Putamen (tissue), 1 donor: ENCODE measurements at regions not wholly inside any gene's neighbourhood (a gene's known extent, or its start where the extent isn't known, plus 50 kb on each side); places are given as distances from the start of the nearest gene placed in this dataset.

ENCODE experiments used
- DNase-seq: peaks from one replicate; pipeline ENCODE4 v3.0.0-alpha.2; 2016; ENCODE audit warnings: low spot score

GRCh38 chr15:68500363-68501258, 68.6 kb upstream of the ITGA11 start:
- no peak for DNase-seq

GRCh38 chr15:68501259-68501591, 69.3 kb upstream of the ITGA11 start:
- no peak for DNase-seq

GRCh38 chr15:68501616-68502015, 69.7 kb upstream of the ITGA11 start:
- no peak for DNase-seq

GRCh38 chr15:68502398-68502901, 70.5 kb upstream of the ITGA11 start:
- no peak for DNase-seq

- DNase-seq: no peak
Measured at GRCh38 chr15:68503213-68503612, 71.2 kb upstream of the ITGA11 start.

GRCh38 chr15:68503791-68504680, 72.1 kb upstream of the ITGA11 start:
- no peak for DNase-seq

- no peak for DNase-seq
Measured at GRCh38 chr15:68504681-68505170, 72.8 kb upstream of the ITGA11 start.

GRCh38 chr15:68506071-68506470, 72.7 kb upstream of the CORO2B start:
- no peak for DNase-seq

- no peak for DNase-seq
Measured at GRCh38 chr15:68507447-68507846, 71.3 kb upstream of the CORO2B start.

- DNase-seq: no peak
Measured at GRCh38 chr15:68508485-68509189, 70.2 kb upstream of the CORO2B start.

GRCh38 chr15:68510558-68510957, 68.2 kb upstream of the CORO2B start:
- no peak for DNase-seq

- DNase-seq: no peak
Measured at GRCh38 chr15:68511073-68511991, 67.5 kb upstream of the CORO2B start.

- DNase-seq: no peak
Measured at GRCh38 chr15:68512052-68512451, 66.7 kb upstream of the CORO2B start.

GRCh38 chr15:68512598-68512997, 66.2 kb upstream of the CORO2B start:
- DNase-seq: no peak

GRCh38 chr15:68515371-68516095, 63.3 kb upstream of the CORO2B start:
- no peak for DNase-seq

- no peak for DNase-seq
Measured at GRCh38 chr15:68517285-68517761, 61.5 kb upstream of the CORO2B start.

- DNase-seq: peak; percentile 11
Measured at GRCh38 chr15:68518046-68518445, 60.7 kb upstream of the CORO2B start.

GRCh38 chr15:68518785-68519430, 59.9 kb upstream of the CORO2B start:
- no peak for DNase-seq

GRCh38 chr15:68524753-68525584, 53.8 kb upstream of the CORO2B start:
- no peak for DNase-seq
